CD4-positive, alpha-beta T cell treated with Interleukin-2 at 100 ng/mL for 4 hours (primary cell): ENCODE measurements at regions not wholly inside any gene's neighbourhood (a gene's known extent, or its start where the extent isn't known, plus 50 kb on each side); places are given as distances from the start of the nearest gene placed in this dataset.

ENCODE experiments used
- DNase-seq: peaks from one replicate; pipeline ENCODE4 v3.0.0-alpha.2; 2020; ENCODE audit warnings: low spot score

DNA sequence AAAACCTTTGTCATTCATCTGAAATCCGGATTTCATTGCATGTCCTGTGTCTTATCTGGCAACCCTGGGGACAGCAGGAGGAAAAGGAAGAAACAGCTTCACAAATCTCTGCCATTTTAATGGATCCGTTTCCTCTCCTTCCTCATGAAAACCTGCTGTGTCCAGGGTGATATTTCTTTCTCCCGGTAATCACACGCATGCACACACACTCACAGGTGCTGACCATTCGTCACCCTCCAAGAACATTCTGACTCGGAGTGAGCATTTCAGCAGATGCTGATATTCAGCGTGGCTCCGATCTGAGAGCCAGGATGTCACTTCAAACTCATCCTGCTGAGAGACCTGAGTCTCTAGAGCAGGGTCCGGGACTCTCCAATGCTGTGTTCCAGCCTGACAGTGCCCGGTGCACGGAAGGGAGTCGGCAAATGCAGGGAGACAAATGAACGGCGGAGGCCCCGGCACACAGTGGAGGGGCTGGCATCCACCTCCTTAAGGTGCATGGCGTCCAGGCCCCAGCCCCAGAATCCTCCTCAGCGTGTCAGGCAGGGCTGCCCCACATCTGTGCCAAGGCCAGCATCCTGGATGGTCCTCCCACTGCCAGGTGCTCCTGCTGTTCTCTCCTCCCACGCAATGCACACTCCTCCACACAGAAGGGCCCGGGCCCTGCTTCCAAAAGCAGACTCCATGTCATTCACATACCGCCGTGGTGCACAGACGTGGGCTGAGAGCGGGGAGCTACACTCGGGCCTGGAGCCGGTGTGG, 70.7 kb downstream of the RBFOX3 start:
- DNase-seq: no peak

- no peak for DNase-seq
Measured at GRCh38 chr17:79538291-79538690, 72.6 kb downstream of the RBFOX3 start.

DNA sequence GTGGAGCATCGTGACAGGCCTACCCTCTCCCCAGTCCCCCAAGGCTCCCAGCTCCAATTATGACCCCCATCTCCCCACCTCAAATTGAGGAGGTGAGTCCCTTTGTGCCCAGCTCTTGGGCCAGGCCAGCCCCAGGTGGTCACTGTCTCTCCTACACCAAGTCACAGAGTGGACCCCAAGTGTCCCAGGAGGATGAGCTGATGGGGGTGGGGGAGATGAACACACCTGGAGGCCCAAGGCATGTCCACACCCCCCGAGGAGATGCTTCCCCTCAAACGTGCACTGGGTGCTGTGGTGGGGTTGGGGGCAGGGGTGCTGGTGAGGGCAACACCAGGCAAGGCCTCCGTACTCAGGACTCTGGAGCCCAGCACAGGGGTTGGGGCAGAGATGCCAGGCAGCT, 73.2 kb downstream of the RBFOX3 start:
- DNase-seq: no peak

DNA sequence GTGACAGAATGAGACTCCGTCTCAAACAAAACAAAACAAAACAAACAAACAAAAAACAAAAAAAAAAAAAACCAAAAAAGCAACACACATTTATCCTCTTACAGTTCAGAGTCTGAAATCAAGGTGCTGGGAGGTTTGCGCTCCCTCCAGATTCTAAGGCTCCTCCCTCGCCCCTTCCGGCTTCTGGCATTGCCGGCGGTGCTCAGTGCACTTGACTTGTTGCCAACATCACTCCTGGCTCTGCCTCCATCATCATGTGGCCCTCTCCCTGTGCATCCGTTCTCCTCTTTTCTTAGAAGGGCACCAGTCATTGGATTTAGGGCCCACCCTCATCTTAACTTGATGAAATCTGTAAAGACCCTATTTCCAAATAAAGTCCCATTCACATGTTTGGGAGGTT, 73.8 kb downstream of the RBFOX3 start:
- DNase-seq: no peak

DNA sequence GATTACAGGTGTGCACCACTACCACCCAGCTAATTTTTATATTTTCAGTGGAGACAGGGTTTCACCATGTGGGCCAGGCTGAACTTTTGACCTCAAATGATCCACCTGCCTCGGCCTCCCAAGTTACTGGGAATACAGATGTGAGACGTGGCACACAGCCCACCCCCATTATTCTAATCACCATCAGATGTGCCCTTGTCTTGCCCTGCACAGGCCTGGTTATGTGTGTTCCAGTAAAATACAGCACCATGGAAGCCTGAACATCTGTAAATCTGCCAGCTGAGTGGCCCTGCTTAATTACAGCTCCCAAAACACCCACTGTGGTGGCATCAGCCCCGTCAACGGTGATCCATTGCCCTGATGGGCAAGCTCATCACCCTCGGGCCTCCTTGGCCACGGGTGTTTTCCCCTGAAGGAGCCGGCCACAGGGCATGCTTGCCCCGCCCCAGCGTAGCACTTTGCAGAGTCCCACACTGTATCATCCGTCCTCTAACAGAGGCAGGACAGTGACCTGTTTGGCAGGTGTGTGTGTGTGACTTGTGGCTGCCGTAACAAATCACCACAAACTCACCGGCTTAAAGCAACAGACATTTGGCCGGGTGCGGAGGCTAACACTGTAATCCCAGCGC, 74.5 kb downstream of the RBFOX3 start:
- no peak for DNase-seq

DNA sequence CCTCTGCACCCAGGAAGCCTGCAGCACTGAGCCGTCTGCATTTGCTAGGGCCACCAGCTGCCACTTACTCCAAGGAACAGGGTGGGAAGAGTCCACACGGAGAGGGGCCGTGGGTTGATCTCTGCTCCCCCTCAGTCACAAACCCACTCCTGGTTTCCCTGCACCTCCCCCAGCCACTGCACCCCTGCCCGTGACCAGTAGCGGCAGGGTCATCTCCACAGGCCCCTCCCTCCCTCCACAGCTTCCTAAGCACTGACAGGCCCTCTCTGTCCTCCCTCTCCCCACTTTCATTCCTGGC, 75.2 kb downstream of the RBFOX3 start:
- no peak for DNase-seq

DNA sequence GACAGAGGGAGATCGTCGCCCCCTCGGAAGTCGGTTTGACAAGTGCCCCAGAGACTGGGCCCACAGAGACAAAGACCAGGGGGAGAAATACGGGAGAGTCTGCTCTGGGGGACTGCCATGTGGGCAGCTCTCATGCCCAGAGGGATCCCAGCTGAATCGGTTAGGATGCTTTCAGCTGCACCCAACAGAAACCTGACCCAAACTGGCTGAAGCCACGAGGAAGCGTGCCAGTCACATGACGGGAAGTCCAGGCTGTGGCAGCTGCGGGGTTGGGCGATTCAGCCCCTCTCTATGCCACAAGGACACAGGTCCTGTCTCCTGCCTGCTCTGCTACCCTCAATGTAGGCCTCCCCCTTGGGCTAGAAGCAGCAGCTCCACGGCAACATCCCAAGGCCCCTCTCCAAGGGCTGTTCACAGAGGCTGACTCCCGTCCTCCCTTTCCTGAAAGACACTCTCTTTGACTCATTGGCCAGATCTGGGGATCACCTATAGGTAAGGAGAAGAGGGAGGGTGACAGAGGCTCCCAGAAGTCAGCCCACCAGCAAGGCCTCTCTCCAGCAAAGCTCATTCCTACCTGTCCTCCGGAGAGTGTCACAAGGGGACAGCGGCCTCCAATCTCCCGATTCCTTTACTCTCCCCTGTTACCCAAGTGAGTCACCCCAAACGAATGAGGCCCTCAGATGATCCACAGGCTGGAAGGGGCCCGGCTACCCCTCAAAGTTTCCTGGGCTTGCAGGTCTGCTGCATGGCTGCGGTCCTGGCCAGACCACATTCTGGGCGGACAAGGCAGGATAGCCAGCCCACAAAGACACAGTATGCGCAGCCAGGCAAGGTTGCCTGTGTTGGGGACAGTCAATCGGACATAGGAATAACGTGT, 75.8 kb downstream of the RBFOX3 start:
- no peak for DNase-seq

DNA sequence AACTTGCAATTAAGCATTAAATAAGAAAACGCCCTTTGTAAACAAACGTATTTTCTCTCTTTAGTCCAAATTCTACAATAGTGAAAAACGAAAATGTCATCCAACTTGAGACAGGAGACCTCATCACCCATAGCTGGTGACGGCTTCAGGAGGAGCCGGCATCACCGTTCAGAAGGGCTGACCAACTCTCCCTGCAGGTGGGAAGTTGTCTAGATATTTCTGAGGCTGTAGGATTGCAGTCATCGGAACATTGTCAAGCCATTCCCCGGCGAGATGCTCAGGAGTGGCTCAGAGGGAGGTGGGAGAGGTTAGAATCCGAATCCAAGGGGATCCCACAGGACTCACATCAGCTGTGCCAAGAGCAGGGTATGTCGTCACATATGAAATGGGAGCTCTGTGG, 76.7 kb downstream of the RBFOX3 start:
- DNase-seq: no peak

DNA sequence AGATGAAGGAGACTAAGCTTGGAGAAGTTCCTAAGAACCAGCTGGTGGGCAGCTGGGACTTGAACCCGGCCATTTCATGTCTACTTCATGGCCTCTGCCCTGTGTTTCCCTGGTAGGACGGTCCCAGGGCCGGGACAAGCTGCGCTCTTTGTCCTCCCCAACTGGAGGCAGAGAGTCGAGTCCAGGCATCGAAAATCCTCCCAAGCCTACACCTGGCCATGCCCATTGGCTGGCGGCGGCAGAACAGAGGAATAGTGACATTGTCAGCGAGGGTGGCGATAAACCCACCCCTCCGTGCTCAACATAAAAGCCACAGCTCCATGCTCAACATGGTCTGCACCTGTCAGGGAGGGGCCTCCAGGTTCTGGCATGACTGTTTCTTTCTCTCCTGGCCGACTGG, 77.7 kb downstream of the RBFOX3 start:
- no peak for DNase-seq

DNA sequence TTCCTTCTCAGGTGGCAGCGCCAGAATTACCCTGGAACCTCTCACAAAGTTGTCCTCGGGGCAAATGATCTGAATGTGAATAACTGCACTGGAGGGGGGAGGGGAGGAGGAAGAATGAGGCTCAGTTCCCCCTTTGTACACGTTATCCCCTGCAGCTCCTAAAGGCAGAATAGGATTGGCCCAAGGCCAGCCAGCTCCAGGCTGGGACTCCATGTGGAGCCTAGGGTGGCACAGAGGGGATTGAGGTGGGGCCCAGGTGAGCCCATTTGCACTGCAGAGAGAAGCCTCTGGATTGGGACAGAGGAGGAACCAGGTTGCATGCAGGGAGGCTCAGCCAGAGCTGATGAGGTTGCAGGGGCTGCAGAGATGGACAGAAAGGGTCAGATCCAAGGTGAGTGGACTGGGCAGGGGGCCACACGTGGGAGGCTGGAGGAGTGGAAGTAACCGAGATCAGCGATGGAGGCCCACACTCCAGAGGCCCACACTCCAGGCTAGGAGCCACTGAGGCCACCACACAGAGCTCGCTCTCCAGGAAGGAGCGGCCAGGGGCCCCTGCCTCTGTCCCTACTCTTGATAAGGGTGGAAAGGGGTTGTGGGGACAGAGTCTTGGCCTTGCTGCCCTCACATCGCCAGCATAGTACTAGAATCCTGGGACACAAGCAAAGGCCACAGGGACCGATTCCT, 78.6 kb downstream of the RBFOX3 start:
- no peak for DNase-seq

DNA sequence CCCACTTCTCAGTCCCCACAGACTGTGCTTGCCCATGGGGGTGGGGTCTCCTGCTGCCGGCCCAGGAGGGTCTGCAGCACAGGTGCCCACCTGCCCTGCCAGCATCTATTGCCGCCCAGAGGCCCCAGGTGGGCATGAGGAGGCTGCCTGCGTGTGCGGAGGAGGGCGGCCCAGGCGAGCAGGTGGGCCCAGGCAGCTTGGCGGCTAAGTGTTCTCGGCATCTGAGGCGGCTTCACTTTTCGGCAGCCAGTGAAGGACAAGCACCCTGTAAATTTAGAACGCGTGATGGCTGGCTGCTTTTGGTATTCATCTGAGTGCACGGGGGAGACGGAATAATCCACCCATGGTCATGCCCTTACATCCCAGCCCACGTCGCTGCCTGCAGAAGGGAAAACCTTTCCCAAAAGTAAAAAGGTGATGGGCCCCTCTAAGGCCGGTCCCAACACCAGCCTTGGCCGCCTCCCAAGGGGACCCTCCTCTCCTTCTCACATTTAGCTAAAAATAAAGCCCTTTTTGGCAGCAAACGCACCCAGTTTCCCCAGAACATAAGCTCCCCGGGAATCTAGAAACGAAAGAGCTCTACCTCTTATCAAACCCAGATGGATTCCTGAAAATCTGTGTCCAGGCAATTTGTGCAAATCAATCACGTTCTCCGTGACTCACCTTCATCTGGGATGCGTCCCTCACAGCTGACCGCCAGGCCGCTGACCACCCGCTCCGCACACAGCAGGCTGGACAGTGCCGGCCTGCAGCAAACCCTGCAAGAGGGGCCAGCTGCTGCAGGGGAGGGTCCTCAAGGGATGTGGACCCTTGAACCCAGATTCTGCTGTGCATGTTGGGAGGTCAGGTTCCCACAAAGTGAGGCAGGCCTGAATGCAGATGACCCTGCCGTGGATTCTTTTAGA, 79.4 kb downstream of the RBFOX3 start:
- no peak for DNase-seq

GRCh38 chr17:79530361-79531105, 80.3 kb downstream of the RBFOX3 start:
- no peak for DNase-seq

GRCh38 chr17:79529661-79530081, 81.2 kb downstream of the RBFOX3 start:
- no peak for DNase-seq

GRCh38 chr17:79528592-79529125, 82.2 kb downstream of the RBFOX3 start:
- DNase-seq: no peak

DNA sequence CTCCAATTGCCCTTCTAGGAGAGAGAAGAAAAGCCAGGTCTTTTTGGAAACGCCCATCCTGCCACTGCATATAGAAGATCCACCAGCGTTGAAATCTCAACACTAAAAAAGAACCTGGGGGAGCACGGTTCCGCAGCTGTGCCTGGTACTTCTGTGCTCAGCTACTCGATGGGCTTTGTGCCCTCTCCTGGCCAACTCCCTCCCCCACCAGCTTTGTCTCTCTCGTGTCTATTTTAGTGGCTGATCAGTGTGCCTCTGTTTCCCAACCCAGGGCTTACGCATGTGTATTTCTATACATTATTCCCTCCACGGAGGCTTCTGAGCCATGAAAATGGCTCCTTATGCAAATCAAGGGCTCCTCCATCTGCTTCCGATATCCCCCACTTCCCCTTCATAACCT, 83.5 kb downstream of the RBFOX3 start:
- no peak for DNase-seq

DNA sequence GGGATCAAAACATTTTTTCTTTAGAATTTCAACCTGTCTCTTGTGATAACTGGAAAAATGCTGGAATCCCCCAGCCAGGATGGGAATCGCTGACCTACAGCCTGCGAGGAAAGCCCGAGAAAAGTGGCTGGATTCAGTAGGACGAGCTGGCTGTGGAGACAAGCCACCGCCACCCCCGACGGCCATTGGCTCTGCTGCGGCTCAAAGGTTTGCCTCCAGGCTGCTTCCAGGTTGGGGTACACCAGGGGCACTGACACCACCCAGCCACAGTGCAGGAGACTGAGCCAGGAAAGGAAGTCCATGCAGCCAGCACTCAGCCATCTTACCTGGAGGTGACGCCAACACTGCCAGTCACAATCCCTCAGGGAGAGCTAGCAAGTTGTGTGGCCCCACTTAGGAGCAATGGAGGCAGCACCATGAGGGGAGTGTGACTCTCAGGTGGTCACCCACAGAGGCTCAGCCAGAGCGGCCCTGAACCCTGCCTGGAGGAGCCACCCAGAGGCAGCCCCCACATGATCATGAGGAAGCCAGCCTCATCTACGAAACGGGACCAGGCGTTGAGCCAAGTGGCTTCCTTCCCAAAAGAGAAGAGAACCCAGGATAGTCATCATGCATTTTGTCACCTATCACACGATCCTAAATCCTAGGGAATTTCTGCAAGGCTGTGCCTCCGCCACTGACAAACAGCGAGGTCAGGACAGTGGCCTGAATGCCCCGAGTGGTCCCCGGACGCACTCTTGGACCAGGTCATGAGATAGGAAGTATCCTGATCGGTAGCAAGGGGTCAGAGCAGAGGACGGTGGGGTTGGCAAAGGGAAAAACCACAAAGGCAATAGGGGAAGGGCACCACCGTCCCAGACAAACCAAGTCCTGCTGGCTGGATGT, 84.8 kb downstream of the RBFOX3 start:
- DNase-seq: no peak

- no peak for DNase-seq
Measured at GRCh38 chr17:79524213-79525187, 86.4 kb downstream of the RBFOX3 start.

DNA sequence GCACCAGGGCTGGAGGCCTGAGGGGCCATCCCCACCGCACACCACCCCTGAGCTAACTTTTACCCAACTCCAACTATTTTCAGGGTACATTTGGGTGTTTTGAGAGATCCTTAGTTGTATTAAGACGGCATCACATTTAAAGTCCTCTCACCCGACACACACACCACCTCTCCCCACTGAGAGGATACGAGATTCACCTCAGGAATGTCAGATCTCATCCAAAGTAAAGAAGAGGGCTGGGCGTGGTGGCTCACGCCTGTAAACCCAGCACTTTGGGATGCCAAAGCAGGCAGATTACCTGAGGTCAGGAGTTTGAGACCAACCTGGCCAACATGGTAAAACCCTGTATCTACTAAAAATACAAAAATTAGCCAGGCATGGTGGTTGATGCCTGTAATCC, 88.4 kb downstream of the RBFOX3 start:
- DNase-seq: no peak
